K562 (cell line): ENCODE measurements at regions not wholly inside any gene's neighbourhood (a gene's known extent, or its start where the extent isn't known, plus 50 kb on each side); places are given as distances from the start of the nearest gene placed in this dataset.

Source experiments
- CTCF ChIP-seq, 3 experiments: IDR thresholded peaks in 2 of 3; conservative IDR thresholded peaks in 1 of 3; 2 replicates each; pipeline ENCODE4 v1.5.1; 2011 to 2012; ENCODE audit warnings: low read length in 3 of 3, mild to moderate bottlenecking in 3 of 3, control low read depth in 2 of 3, improper control_type of control experiment in 1 of 3, inconsistent platforms in 1 of 3, low read depth in 1 of 3, mixed read lengths in 1 of 3, moderate library complexity in 1 of 3; ENCODE audit not compliant: insufficient read depth in 2 of 3
- POLR2A ChIP-seq: fragments of 450-650 bp; conservative IDR thresholded peaks from 2 replicates; pipeline ENCODE4 v1.6.1; 2016
- RBBP5 ChIP-seq: fragments of 200-600 bp; sonication (generic); IDR thresholded peaks from 2 replicates; pipeline ENCODE4 v1.6.1; 2012; ENCODE audit warnings: borderline replicate concordance, mild to moderate bottlenecking, low read length, control low read depth, inconsistent platforms; ENCODE audit not compliant: insufficient read depth, poor library complexity, severe bottlenecking
- REST ChIP-seq, 2 experiments: fragments of 450-650 bp; formaldehyde crosslinking in 1 of 2; IDR thresholded peaks; 2 replicates each; pipeline versions ENCODE4 v1.4.0 to v1.6.1; 2014 to 2020; ENCODE audit warnings: mild to moderate bottlenecking in 2 of 2, borderline replicate concordance in 1 of 2, low read depth in 1 of 2
- TCF7L2 ChIP-seq: fragments of 150-350 bp; IDR thresholded peaks from 2 replicates; pipeline ENCODE4 v1.6.1; 2016; ENCODE audit warnings: low read depth, mild to moderate bottlenecking, low read length, moderate library complexity
- U2AF2 ChIP-seq: fragments of 200-400 bp; formaldehyde crosslinking; optimal IDR thresholded peaks from 2 replicates; pipeline ENCODE3; 2017; ENCODE audit warnings: low read depth, mild to moderate bottlenecking, low read length
- ZBTB26 ChIP-seq: fragments of 450-650 bp; formaldehyde crosslinking; IDR thresholded peaks from 2 replicates; pipeline ENCODE4 v1.4.0; 2022; ENCODE audit warnings: missing genetic modification characterization
- ZBTB40 ChIP-seq, 2 experiments: fragments of 450-650 bp in 1 of 2; sonication (generic) in 1 of 2; formaldehyde crosslinking in 1 of 2; IDR thresholded peaks; 2 replicates each; pipeline versions ENCODE4 v1.7.1 to v1.9.0; 2016 to 2022; ENCODE audit warnings: inconsistent platforms in 1 of 2, mild to moderate bottlenecking in 1 of 2, missing genetic modification reagents in 1 of 2
- ZBTB7A ChIP-seq: IDR thresholded peaks from 2 replicates; pipeline ENCODE4 v1.6.1; 2011; ENCODE audit warnings: low read depth, mild to moderate bottlenecking, low read length, moderate library complexity, borderline replicate concordance; ENCODE audit not compliant: control insufficient read depth

- TF ChIP-seq ZBTB7A: no peak
- TF ChIP-seq CTCF (IDR thresholded peaks at IDR 0.05 in 2 of 3, conservative IDR thresholded peaks at IDR 0.05 in 1 of 3; ENCODE audit: insufficient read depth in 2 of 3, low read depth in 1 of 3, low read length in 3 of 3): no peak
- no peak for TF ChIP-seq RBBP5
- TF ChIP-seq U2AF2: no peak
- TF ChIP-seq ZBTB40 (IDR thresholded peaks at IDR 0.05): no peak
- TF ChIP-seq ZBTB40 (CRISPR knock-in tag; IDR thresholded peaks at IDR 0.05): no peak
- TF ChIP-seq ZBTB26 (CRISPR knock-in tag): no peak
- TF ChIP-seq REST (IDR thresholded peaks at IDR 0.05; ENCODE audit: borderline replicate concordance): no peak
- no peak for TF ChIP-seq REST (CRISPR knock-in tag; IDR thresholded peaks at IDR 0.05; ENCODE audit: low read depth)
- TF ChIP-seq POLR2A: no peak
- TF ChIP-seq TCF7L2: no peak
These were observed 551.3 kb upstream of the TECRL start for GRCh38 chr4:64960516-64960915.
